GM18907 (cell line): ENCODE measurements at regions not wholly inside any gene's neighbourhood (a gene's known extent, or its start where the extent isn't known, plus 50 kb on each side); places are given as distances from the start of the nearest gene placed in this dataset.

Experiments
- ATAC-seq: cut with Tn5 transposase; IDR thresholded peaks from one replicate; pipeline ENCODE4 v1.9.1; 2021; ENCODE audit warnings: mild to moderate bottlenecking, moderate library complexity; ENCODE audit not compliant: unreplicated experiment

GRCh38 chr12:115659422-115659821 lies 618.1 kb downstream of the MED13L start:
- no peak for ATAC-seq

DNA sequence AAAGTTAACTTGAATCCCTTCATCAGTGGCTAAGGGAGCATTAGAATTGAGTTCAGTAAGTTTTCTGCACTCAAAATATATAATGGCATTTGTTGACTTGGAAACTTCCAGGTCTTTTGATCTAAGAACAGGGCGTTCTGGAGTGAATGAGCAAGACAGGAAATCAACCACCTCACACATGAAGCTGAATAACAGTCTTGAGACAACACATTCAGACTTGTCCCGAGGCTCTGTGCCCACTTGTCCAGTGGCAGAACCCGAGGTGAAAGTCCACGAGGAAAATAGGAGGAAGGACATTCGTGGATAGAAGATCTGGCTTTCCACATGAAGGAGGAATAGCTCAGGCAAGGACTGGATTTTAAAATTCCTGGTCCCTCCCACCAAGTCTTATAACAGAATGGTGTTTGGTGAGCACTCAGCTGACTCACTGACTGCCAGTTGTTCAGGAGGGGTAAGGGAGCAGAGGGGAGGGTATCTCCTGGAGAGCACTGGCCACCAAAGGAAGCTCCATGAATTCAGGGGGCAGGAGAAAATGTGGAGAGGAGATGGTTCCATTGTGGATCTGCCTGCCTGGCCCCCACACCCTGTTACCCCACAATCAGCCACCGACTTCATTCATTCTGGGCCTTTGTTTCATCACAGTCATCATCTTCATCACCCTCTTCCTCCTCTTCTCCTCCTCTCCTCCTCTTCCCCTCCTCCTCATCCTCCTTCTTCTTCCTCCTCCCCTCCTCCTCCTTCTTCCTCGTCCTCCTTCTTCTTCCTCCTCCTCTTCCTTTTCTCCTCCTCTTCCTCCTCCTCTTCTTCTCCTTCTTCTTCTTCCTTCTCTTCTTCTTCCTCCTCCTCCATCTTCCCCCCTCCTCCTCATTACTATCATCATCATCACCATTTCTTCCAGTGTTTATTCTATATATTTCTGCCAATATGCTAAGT lies 620.1 kb downstream of the MED13L start:
- no peak for ATAC-seq

DNA sequence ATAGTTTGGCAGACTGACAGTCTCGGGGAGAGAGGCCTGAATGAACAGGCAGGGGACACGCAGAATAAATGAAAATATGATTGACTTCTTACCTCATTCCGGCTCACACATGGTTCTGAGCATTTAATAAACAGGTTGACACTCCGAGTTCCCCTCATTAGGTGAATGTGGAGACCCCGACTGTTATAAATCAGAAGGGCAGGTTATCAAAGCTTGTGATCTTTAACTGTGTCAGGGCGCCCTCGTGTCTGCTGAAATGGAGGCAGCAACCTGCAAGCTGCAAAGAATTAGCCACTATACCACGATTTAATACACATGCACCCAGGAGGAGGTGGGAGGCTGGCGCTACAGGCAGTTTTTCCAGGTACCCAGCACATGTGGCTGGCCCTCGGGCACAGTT lies 627.5 kb downstream of the MED13L start:
- ATAC-seq = no peak

DNA sequence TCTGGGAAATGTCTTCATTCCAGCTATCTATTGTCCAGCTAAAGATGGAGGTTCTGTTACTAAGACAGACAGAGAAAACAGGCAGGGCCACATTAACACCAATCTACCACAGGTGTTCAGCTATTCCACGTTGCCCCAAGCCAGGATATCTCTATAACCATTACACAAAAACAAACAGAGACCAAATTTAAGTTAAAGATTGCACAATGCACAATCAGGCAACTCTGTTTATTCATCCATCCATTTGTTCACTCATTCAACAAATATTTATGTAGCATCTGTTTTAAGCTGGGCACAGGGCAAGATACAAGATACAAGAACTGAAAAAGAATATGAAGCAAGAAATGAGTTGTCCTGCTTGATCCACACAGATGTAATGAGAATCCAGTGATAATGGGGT lies 629.0 kb downstream of the MED13L start:
- ATAC-seq = no peak

- ATAC-seq = no peak
Measured at GRCh38 chr12:115646210-115646609, 631.3 kb downstream of the MED13L start.

GRCh38 chr12:115640929-115641328 lies 636.6 kb downstream of the MED13L start:
- no peak for ATAC-seq

DNA sequence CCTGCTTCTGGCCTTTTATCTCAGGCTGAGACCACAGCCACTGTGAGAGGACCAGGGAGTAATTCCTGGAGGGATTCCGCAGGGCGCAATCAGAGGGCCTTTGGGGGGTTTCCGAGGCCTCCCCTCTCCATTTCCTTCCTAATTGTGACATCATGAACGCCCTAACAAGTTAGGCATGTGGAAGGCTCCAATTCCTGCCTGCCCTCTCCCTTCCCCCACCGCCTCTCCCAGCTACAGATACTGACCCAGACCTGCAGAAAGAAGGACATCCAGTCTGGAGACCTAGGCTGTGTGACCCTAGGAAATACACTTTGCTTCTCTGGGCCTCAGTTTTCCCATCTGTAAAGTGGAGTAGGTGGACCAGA lies 637.9 kb downstream of the MED13L start:
- no peak for ATAC-seq

GRCh38 chr12:115638733-115639647 lies 638.5 kb downstream of the MED13L start:
- no peak for ATAC-seq

GRCh38 chr12:115636546-115636945 lies 640.9 kb downstream of the MED13L start:
- no peak for ATAC-seq

GRCh38 chr12:115632308-115632707 lies 645.2 kb downstream of the MED13L start:
- no peak for ATAC-seq

DNA sequence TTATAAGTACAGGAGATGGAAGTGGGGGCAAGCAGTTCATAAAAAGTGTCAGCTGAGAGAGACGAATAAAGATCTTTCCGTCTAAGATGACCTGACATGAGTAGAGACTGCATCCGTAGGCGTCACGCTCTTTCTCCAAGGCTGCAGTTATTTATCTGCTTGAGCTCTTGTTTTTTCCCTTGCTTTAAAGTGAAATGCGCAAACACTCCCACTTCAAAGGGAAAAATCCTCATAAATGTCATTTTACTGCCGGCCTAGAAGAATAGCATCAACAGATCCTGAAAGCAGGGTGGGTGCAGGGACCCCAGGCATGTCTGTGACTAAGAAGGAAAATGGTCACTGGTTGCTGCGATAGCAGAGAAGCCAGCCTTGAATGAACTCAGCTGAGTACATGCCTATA lies 647.4 kb downstream of the MED13L start:
- no peak for ATAC-seq

DNA sequence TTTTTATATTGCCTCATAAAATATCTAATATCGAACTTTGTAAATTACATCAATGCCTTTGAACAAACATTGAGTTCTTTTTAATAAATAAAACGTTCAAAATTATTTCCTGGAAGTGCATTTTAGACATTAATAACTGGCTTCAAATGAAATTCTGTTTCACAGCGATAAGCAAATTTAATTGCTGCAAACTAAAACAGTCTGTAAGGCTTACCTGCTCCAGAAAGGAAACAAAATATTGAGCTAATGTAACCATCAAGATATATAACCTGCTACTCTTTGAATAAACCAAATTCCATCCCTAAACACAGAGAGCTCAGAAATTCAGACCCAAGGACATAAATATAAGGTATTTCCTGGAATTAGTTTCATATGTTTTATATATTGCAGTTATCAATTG lies 651.3 kb downstream of the MED13L start:
- no peak for ATAC-seq

GRCh38 chr12:115623764-115624334 lies 653.6 kb downstream of the MED13L start:
- ATAC-seq = no peak

DNA sequence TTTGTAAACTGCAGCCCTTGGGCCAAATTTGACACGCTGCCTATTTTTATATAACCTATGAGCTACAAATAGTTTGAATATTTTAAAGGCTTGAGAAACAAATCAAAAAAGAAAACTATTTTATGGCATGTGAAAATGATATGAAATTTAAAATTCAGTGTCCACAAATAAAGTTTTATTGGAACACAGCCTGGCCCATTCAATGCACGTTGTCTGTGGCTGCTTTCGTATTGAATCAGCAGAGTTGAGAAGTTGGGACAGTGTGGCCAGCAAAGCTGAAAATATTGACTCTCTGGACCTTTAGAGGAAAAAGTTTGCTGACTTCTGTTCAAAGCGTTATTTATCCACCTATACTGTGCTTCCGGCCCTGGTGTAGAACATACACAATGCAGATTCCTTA lies 654.2 kb downstream of the MED13L start:
- ATAC-seq = no peak

GRCh38 chr12:115620816-115621215 lies 656.7 kb downstream of the MED13L start:
- no peak for ATAC-seq

- no peak for ATAC-seq
Measured at GRCh38 chr12:115619889-115620288, 657.6 kb downstream of the MED13L start.

- no peak for ATAC-seq
Measured at GRCh38 chr12:115619061-115619460, 658.4 kb downstream of the MED13L start.

- ATAC-seq = no peak
Measured at GRCh38 chr12:115618105-115618504, 659.4 kb downstream of the MED13L start.

GRCh38 chr12:115617391-115617790 lies 660.1 kb downstream of the MED13L start:
- no peak for ATAC-seq

DNA sequence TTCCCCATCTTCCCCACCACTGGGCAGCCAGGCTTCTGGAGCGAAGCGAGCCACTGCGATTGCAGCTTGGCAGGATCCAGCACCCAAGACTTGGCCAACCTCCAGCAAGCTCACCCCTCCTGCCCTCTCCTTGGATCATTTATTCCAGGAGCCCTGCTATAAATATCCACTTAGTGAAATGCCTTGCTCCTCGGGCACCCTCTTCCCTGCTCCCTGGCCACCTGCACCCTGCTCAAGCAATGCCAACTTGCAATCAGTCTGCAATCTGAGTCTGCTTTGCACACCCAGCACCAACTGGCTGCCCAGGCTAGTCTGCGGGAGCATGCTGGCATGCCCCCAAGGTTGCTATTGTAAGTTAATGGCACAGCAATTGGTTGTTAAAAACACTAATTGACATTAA lies 666.0 kb downstream of the MED13L start:
- no peak for ATAC-seq

DNA sequence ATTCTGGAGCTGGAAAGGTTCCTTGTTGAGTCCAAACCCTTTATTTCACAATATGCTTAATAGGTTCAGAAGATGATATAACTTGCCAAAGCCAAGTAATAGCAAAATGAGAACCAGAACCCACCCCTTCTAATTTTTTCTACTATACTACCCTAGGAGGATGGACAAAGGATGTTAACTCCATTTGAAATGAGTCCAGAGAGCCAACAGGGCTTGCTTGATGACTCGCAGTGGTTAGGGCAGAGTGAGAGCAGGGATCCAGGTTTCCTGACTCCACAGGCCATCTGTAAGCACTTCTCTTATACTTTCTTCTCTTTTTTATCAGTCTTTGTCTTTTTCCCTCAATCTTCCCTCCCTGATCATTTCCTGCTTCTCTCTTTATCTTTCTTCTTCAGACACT lies 668.1 kb downstream of the MED13L start:
- no peak for ATAC-seq
